ENCODE measurements at regions not wholly inside any gene's neighbourhood (a gene's known extent, or its start where the extent isn't known, plus 50 kb on each side); places are given as distances from the start of the nearest gene placed in this dataset.

DNA sequence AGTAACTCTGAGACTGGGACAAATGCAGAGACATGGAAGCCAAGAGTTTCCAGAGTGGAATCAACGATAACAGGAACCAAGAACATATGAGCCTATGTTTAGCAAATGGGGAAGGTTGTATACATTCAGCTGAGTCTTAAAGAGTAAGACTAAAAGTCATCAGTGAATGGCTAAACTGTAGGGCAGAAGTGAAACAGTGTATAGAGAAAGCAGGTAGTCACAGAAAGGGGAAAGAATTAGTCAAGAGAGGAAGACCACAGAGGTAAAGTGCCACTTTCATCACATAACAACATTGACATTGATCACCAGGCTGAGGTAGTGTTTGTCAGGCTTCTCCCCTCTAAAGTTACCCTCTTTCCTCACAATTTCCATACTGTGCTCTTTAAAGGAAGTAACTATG lies 306.5 kb upstream of the SPTLC3 start (continued):
- TF ChIP-seq, protein P1, sequence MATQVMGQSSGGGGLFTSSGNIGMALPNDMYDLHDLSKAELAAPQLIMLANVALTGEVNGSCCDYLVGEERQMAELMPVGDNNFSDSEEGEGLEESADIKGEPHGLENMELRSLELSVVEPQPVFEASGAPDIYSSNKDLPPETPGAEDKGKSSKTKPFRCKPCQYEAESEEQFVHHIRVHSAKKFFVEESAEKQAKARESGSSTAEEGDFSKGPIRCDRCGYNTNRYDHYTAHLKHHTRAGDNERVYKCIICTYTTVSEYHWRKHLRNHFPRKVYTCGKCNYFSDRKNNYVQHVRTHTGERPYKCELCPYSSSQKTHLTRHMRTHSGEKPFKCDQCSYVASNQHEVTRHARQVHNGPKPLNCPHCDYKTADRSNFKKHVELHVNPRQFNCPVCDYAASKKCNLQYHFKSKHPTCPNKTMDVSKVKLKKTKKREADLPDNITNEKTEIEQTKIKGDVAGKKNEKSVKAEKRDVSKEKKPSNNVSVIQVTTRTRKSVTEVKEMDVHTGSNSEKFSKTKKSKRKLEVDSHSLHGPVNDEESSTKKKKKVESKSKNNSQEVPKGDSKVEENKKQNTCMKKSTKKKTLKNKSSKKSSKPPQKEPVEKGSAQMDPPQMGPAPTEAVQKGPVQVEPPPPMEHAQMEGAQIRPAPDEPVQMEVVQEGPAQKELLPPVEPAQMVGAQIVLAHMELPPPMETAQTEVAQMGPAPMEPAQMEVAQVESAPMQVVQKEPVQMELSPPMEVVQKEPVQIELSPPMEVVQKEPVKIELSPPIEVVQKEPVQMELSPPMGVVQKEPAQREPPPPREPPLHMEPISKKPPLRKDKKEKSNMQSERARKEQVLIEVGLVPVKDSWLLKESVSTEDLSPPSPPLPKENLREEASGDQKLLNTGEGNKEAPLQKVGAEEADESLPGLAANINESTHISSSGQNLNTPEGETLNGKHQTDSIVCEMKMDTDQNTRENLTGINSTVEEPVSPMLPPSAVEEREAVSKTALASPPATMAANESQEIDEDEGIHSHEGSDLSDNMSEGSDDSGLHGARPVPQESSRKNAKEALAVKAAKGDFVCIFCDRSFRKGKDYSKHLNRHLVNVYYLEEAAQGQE (IDR thresholded peaks at IDR 0.05), result no peak
- no peak for TF ChIP-seq EGR1 (IDR thresholded peaks at IDR 0.05; ENCODE audit: low read depth in 2 of 2)
- TF ChIP-seq, protein P2, sequence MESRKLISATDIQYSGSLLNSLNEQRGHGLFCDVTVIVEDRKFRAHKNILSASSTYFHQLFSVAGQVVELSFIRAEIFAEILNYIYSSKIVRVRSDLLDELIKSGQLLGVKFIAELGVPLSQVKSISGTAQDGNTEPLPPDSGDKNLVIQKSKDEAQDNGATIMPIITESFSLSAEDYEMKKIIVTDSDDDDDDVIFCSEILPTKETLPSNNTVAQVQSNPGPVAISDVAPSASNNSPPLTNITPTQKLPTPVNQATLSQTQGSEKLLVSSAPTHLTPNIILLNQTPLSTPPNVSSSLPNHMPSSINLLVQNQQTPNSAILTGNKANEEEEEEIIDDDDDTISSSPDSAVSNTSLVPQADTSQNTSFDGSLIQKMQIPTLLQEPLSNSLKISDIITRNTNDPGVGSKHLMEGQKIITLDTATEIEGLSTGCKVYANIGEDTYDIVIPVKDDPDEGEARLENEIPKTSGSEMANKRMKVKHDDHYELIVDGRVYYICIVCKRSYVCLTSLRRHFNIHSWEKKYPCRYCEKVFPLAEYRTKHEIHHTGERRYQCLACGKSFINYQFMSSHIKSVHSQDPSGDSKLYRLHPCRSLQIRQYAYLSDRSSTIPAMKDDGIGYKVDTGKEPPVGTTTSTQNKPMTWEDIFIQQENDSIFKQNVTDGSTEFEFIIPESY (IDR thresholded peaks at IDR 0.05), result no peak

DNA sequence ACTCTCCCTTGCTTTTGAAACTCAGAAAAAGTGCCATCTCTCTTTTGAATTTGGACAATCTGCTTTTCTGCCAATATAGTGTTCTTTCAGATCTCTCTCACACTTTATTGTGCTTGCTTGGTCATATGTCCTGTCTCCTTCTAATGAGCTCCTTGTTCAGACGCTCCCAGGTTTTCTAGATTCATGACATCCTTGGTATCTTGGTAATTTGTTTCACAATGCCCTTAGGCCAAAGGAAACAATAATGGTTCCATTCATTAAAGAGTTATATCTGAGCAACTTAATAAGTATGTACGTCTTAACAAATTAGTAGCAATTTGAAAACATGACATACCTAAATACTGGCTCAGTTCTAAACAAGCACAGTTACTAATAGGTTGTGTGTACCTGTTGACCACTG lies 293.4 kb upstream of the SPTLC3 start:
- Histone ChIP-seq H3K4me1 (ENCODE audit: control insufficient read depth in 4 of 4, insufficient read depth in 4 of 4, low read length in 3 of 4) (no peaks in the 10 kb centered on the region), H3K9me3 (ENCODE audit: control insufficient read depth in 4 of 4, low read length in 3 of 4) (no peaks in the 10 kb centered on the region), H3K9ac (ENCODE audit: low read depth in 1 of 2, low read length in 2 of 2) (no peak overlapping the region), H3K36me3 (ENCODE audit: control insufficient read depth in 4 of 4, insufficient read depth in 3 of 4, low read depth in 1 of 4, low read length in 3 of 4) (no peaks in the 10 kb centered on the region), H3K27me3 (ENCODE audit: control insufficient read depth in 4 of 4, insufficient read depth in 4 of 4, low read length in 3 of 4) (no peaks in the 10 kb centered on the region), H3K4me3 (ENCODE audit: low read depth in 1 of 3, low read length in 3 of 3) (no peak overlapping the region), H3K27ac (ENCODE audit: low read depth in 1 of 2, low read length in 2 of 2) (no peak overlapping the region)
- DNase-seq (ENCODE audit: low spot score), result no peak
- 72% methylated on average over 2 of the region's 2 CpGs for WGBS
- TF ChIP-seq HNF4G (IDR thresholded peaks at IDR 0.05), result no peak
- TF ChIP-seq HNF4A (conservative IDR thresholded peaks at IDR 0.05), result no peak
- no peak for TF ChIP-seq RXRA (IDR thresholded peaks at IDR 0.05)
- TF ChIP-seq, protein P1 (IDR thresholded peaks at IDR 0.05), result no peak

DNA sequence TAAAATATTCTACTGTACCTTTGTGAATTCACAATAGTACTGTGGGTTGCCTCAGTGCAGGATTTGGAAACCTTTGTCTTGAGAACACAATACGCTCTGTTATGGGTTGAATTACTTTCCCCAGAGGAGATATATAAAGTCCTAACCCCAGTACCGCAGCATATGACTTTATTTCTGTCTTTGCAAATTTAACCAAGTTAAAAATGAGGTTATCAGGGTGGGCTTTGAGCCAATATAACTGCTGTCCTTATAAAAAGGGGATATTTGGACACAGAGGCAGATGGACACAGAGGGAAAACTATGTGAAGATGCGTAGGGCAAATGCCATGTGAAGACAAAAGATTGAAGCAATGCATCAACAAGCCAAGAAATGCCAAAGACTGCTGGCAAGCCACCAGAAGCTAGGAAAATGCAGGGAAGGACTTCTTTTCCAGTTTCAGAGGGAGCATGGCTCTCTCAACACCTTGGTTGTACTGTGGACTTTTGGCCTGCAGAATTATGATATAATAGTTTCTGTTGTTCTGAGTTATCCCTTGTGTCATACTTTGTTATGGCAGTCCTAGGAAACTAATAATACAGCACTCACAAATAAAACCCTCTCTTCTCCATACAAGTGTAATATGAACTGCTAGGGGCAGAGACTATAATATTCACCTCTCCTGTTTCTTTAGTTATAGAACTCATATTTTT lies 292.6 kb upstream of the SPTLC3 start:
- WGBS, result 84% methylated on average over 3 of the region's 3 CpGs
- H3K4me3 ChIP-seq (ENCODE audit: low read depth in 1 of 3, low read length in 3 of 3), result no peak overlapping the region
- no peaks in the 10 kb centered on the region for H3K4me1 ChIP-seq (ENCODE audit: control insufficient read depth in 4 of 4, insufficient read depth in 4 of 4, low read length in 3 of 4)
- no peak overlapping the region for H3K9ac ChIP-seq (ENCODE audit: low read depth in 1 of 2, low read length in 2 of 2)
- no peak overlapping the region for H3K27ac ChIP-seq (ENCODE audit: low read depth in 1 of 2, low read length in 2 of 2)
- H3K36me3 ChIP-seq (ENCODE audit: control insufficient read depth in 4 of 4, insufficient read depth in 3 of 4, low read depth in 1 of 4, low read length in 3 of 4), result no peaks in the 10 kb centered on the region
- H3K9me3 ChIP-seq (ENCODE audit: control insufficient read depth in 4 of 4, low read length in 3 of 4), result no peaks in the 10 kb centered on the region
- no peaks in the 10 kb centered on the region for H3K27me3 ChIP-seq (ENCODE audit: control insufficient read depth in 4 of 4, insufficient read depth in 4 of 4, low read length in 3 of 4)
- DNase-seq (ENCODE audit: low spot score), result no peak
- TF ChIP-seq, protein P3, sequence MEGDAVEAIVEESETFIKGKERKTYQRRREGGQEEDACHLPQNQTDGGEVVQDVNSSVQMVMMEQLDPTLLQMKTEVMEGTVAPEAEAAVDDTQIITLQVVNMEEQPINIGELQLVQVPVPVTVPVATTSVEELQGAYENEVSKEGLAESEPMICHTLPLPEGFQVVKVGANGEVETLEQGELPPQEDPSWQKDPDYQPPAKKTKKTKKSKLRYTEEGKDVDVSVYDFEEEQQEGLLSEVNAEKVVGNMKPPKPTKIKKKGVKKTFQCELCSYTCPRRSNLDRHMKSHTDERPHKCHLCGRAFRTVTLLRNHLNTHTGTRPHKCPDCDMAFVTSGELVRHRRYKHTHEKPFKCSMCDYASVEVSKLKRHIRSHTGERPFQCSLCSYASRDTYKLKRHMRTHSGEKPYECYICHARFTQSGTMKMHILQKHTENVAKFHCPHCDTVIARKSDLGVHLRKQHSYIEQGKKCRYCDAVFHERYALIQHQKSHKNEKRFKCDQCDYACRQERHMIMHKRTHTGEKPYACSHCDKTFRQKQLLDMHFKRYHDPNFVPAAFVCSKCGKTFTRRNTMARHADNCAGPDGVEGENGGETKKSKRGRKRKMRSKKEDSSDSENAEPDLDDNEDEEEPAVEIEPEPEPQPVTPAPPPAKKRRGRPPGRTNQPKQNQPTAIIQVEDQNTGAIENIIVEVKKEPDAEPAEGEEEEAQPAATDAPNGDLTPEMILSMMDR (IDR thresholded peaks at IDR 0.05; ENCODE audit: low read depth, low read length, missing input control), result no peak
- TF ChIP-seq FOXA1 (IDR thresholded peaks at IDR 0.05), result no peak
- no peak for TF ChIP-seq HNF4A (conservative IDR thresholded peaks at IDR 0.05)
- TF ChIP-seq JUND (IDR thresholded peaks at IDR 0.05), result no peak
- TF ChIP-seq, protein P4, sequence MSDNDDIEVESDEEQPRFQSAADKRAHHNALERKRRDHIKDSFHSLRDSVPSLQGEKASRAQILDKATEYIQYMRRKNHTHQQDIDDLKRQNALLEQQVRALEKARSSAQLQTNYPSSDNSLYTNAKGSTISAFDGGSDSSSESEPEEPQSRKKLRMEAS (IDR thresholded peaks at IDR 0.05), result no peak
- TF ChIP-seq RAD21 (IDR thresholded peaks at IDR 0.05), result no peak
- TF ChIP-seq YY1 (IDR thresholded peaks at IDR 0.05), result no peak
- TF ChIP-seq HNF4G (IDR thresholded peaks at IDR 0.05), result no peak
- no peak for TF ChIP-seq RXRA (IDR thresholded peaks at IDR 0.05)
- no peak for TF ChIP-seq TAF1 (conservative IDR thresholded peaks at IDR 0.05)
- TF ChIP-seq EGR1 (IDR thresholded peaks at IDR 0.05; ENCODE audit: low read depth in 2 of 2), result no peak
- no peak for TF ChIP-seq GABPA (IDR thresholded peaks at IDR 0.05 in 1 of 2, conservative IDR thresholded peaks at IDR 0.05 in 1 of 2)
- no peak for TF ChIP-seq NR2F2 (IDR thresholded peaks at IDR 0.05)
